ENCODE measurements at regions not wholly inside any gene's neighbourhood (a gene's known extent, or its start where the extent isn't known, plus 50 kb on each side); places are given as distances from the start of the nearest gene placed in this dataset.

DNA sequence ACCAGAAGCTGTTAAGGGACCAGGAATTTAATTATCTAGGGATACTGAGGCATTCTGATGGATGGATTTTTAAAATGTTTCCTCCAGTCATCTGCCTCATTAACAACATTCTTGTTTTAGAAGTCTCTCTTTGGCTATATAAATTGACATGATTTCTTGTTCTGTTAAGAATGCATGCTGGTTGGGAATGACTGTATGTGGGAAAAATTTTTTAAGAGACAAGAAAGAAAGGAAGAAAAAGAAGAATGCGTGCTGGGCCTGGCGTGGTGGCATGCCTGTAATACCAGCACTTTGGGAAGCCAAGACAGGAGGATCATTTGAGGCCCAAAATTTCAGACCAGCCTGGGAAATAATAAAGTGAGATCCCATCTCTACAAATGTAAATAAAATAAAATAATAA lies 203.6 kb downstream of the GJA1 start:
- TF ChIP-seq POLR2A (IDR thresholded peaks at IDR 0.05): no peak
- no peak for TF ChIP-seq EP300 (IDR thresholded peaks at IDR 0.05)
- TF ChIP-seq, protein P1, sequence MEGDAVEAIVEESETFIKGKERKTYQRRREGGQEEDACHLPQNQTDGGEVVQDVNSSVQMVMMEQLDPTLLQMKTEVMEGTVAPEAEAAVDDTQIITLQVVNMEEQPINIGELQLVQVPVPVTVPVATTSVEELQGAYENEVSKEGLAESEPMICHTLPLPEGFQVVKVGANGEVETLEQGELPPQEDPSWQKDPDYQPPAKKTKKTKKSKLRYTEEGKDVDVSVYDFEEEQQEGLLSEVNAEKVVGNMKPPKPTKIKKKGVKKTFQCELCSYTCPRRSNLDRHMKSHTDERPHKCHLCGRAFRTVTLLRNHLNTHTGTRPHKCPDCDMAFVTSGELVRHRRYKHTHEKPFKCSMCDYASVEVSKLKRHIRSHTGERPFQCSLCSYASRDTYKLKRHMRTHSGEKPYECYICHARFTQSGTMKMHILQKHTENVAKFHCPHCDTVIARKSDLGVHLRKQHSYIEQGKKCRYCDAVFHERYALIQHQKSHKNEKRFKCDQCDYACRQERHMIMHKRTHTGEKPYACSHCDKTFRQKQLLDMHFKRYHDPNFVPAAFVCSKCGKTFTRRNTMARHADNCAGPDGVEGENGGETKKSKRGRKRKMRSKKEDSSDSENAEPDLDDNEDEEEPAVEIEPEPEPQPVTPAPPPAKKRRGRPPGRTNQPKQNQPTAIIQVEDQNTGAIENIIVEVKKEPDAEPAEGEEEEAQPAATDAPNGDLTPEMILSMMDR (IDR thresholded peaks at IDR 0.05): no peak
- no peak for DNase-seq
- H3K4me1 ChIP-seq (ENCODE audit: insufficient read depth): no peaks in the 10 kb centered on the region
- H3K4me3 ChIP-seq: no peak overlapping the region
- intact Hi-C loops (cut with DNase I): no loop called here
- WGBS, 3 donors: 81 to 93% (median 90%) methylated on average over 2 of the region's 2 CpGs
- no peaks in the 10 kb centered on the region for H3K9me3 ChIP-seq
- H3K27me3 ChIP-seq: no peaks in the 10 kb centered on the region
- no peak overlapping the region for H3K27ac ChIP-seq
- no peaks in the 10 kb centered on the region for H3K36me3 ChIP-seq

DNA sequence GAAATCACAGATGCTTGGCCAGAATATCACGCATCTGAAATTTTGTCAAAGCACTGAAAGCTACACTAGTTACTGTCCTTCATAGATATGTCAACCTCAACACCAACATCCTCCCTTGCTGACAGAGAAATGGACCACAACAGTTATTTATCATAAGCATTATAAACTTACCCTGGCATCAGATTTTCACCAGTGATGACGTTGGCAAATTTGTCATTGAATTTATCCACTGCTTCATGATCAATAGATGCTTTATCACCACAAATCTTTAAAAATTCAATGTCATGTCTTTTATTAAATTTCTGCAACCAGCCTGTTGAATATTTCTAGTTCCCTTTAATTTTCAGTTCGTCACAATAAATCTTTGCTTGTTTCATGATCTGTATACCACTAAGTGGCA lies 205.7 kb downstream of the GJA1 start:
- WGBS, 3 donors: 62 to 95% (median 94%) methylated on average over 3 of the region's 3 CpGs
- no peaks in the 10 kb centered on the region for H3K27me3 ChIP-seq
- no peak overlapping the region for H3K27ac ChIP-seq
- intact Hi-C loops (cut with DNase I): no loop called here
- H3K36me3 ChIP-seq: no peaks in the 10 kb centered on the region
- no peak overlapping the region for H3K4me3 ChIP-seq
- DNase-seq: no peak
- no peak for TF ChIP-seq POLR2A (IDR thresholded peaks at IDR 0.05)
- TF ChIP-seq, protein P1 (IDR thresholded peaks at IDR 0.05): no peak
- TF ChIP-seq EP300 (IDR thresholded peaks at IDR 0.05): no peak
- no peaks in the 10 kb centered on the region for H3K9me3 ChIP-seq
- no peaks in the 10 kb centered on the region for H3K4me1 ChIP-seq (ENCODE audit: insufficient read depth)

DNA sequence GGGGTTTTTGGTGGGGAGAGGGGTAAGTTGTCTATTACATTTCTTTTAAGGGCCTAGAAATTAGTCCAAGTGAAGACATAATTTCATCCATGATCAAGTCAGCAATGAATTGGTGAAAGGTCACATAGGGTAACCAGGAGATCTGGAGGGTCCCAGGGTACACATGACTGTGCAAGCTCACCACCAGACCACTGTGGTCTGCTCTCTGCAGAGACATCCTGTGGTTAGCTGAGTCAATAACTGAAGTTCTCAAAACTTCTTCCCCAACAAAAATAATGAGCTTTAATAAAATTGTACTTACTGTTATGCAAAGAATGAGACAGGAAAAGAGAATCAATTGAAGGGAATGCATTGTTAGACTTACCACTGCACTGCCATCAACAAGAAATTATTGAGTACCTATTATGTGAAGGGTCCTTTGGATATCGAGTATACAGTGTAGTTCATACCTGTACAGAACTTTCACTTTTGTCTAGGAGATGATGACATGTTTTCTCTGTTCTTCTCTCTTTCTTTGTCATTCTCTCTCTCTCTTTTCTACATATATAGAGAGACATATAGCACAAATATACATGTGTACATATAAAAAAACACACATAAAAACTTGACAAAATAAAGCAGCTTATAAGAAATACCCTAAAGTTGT lies 209.8 kb downstream of the GJA1 start:
- 90 to 94% (median 93%) methylated on average over 1 of the region's 1 CpG for WGBS, 3 donors
- intact Hi-C loops (cut with DNase I): no loop called here

DNA sequence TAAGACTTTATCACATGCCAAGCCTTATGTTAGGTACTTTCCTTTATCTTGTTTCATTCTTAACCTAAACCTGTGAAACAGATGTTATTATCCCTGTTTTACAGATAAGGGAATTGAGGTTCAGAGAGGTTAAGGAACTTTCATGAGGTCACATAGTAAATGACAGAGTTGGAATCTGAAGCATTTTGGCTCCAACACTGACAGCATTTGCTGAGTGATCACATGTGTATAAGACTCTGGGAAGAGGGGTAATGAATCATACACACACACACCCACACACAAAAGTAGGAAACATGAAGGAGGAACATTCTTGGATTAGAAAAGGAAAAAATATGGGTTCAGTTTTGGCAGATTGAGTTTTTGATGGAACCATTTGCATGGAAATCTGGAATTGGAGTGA lies 212.5 kb downstream of the GJA1 start:
- H3K4me1 ChIP-seq (ENCODE audit: insufficient read depth): no peaks in the 10 kb centered on the region
- H3K9me3 ChIP-seq: no peaks in the 10 kb centered on the region
- no peak for DNase-seq
- no peak overlapping the region for H3K4me3 ChIP-seq
- H3K36me3 ChIP-seq: no peaks in the 10 kb centered on the region
- intact Hi-C loops (cut with DNase I): no loop called here
- H3K27me3 ChIP-seq: no peaks in the 10 kb centered on the region
- TF ChIP-seq POLR2A (IDR thresholded peaks at IDR 0.05) (no peak), EP300 (IDR thresholded peaks at IDR 0.05) (no peak)
- TF ChIP-seq, protein P1 (IDR thresholded peaks at IDR 0.05): no peak
- no peak overlapping the region for H3K27ac ChIP-seq

More for the DNA sequence above, 209.8 kb downstream of the GJA1 start:
- Histone ChIP-seq H3K4me1 (ENCODE audit: insufficient read depth) (no peaks in the 10 kb centered on the region), H3K4me3 (no peak overlapping the region), H3K27ac (no peak overlapping the region), H3K9me3 (no peaks in the 10 kb centered on the region), H3K27me3 (no peaks in the 10 kb centered on the region), H3K36me3 (no peaks in the 10 kb centered on the region)
- TF ChIP-seq EP300 (IDR thresholded peaks at IDR 0.05): no peak
- no peak for TF ChIP-seq POLR2A (IDR thresholded peaks at IDR 0.05)
- TF ChIP-seq, protein P1 (IDR thresholded peaks at IDR 0.05): no peak
- no peak for DNase-seq

All from ovary (tissue), 7 donors.